NB4 (cell line): ENCODE measurements at regions not wholly inside any gene's neighbourhood (a gene's known extent, or its start where the extent isn't known, plus 50 kb on each side); places are given as distances from the start of the nearest gene placed in this dataset.

Source experiments
- CTCF ChIP-seq: IDR thresholded peaks from one replicate; pipeline ENCODE4 v1.5.1; 2012; ENCODE audit warnings: low read depth, low read length
- MAX ChIP-seq: IDR thresholded peaks from 2 replicates; pipeline ENCODE4 v1.6.1; 2011; ENCODE audit warnings: low read depth, low read length
- MYC ChIP-seq: IDR thresholded peaks from 2 replicates; pipeline ENCODE4 v1.6.1; 2011; ENCODE audit warnings: low read depth, low read length
- POLR2A ChIP-seq: IDR thresholded peaks from 2 replicates; pipeline ENCODE4 v1.6.1; 2011; ENCODE audit warnings: mild to moderate bottlenecking; ENCODE audit not compliant: insufficient read length; ENCODE audit errors: extremely low read depth

DNA sequence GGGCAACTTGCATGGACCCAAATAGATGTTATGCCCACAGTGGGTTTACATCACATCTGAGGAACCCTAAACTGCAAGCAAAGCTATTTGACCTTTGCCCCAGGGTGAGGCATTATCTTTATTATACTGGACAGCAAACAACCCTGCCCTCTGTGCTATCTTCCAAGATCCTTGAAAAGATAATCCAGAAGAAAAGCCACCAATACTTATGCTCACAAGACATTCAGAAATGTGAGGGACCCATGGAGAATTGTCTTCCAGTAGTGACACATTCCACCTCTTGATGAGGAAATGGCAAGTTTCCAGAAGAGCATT lies 53.0 kb upstream of the NDUFV2 start:
- TF ChIP-seq CTCF (no peak), POLR2A (no peak), MAX (no peak), MYC (no peak)
